GM12878 (cell line): ENCODE measurements at regions not wholly inside any gene's neighbourhood (a gene's known extent, or its start where the extent isn't known, plus 50 kb on each side); places are given as distances from the start of the nearest gene placed in this dataset.

Experiments
- ATAC-seq: fragments of 200-7000 bp; cut with Tn5 transposase; 3 replicates; pipeline ENCODE4 v1.9.1; 2020; ENCODE audit warnings: mild to moderate bottlenecking, moderate library complexity
- BruUV-seq: library from RNA; stranded (reverse); fragments of 400-500 nt; replicated peaks from 2 replicates; lab custom pipeline; 2021; lab: Mats Ljungman, UMichigan
- CTCF ChIA-PET: fragments of 300-600 bp; sonication (Branson Sonifier 250); formaldehyde crosslinking; extraction: SDS; loops from one replicate; lab custom pipeline; 2021; ENCODE audit warnings: inconsistent platforms; lab: Yijun Ruan, JAX
- POLR2A ChIA-PET: fragments of 350-600 bp; formaldehyde crosslinking; extraction: SDS; loops from one replicate; lab custom pipeline; 2021; ENCODE audit warnings: inconsistent platforms; lab: Charles Lee
- RAD21 ChIA-PET: fragments of 300-600 bp; sonication (Branson Sonifier 250); formaldehyde crosslinking; loops from one replicate; lab custom pipeline; 2023; ENCODE audit warnings: antibody characterized with exemption; ENCODE audit not compliant: unreplicated experiment; lab: Charles Lee
- SMC1A ChIA-PET: fragments of 300-600 bp; sonication (Branson Sonifier 250); formaldehyde crosslinking; loops from one replicate; lab custom pipeline; 2023; ENCODE audit not compliant: unreplicated experiment, uncharacterized antibody; lab: Charles Lee
- DNase-seq: peaks from one replicate; pipeline ENCODE4 v3.0.0-alpha.2; 2011; ENCODE audit warnings: low read depth, low spot score
- FAIRE-seq: peaks from 3 replicates; lab custom pipeline; 2011; peaks lifted over from hg19 to GRCh38; lab: Jason Lieb, UNC
- H2AFZ ChIP-seq: 2 replicates; pipeline ENCODE4 v1.6.0; 2011; ENCODE audit warnings: low read depth, low read length, control low read depth; ENCODE audit not compliant: control insufficient read depth
- H3K27ac ChIP-seq: 2 replicates; pipeline ENCODE4 v1.5.1; 2011; ENCODE audit warnings: control low read depth; ENCODE audit not compliant: control insufficient read depth, insufficient read depth
- H3K27me3 ChIP-seq, 2 experiments: replicated peaks in 1 of 2; 2 replicates each; pipeline versions ENCODE4 v1.6.0 to v1.6.1; 2011; ENCODE audit warnings: low read length in 1 of 2; ENCODE audit not compliant: control insufficient read depth in 2 of 2, insufficient read depth in 2 of 2
- H3K36me3 ChIP-seq, 2 experiments: 2 replicates each; pipeline ENCODE4 v1.5.1; 2011; ENCODE audit warnings: low read length in 1 of 2; ENCODE audit not compliant: control insufficient read depth in 2 of 2, insufficient read depth in 2 of 2
- H3K4me1 ChIP-seq: 2 replicates; pipeline ENCODE4 v1.6.1; 2011; ENCODE audit warnings: mild to moderate bottlenecking, low read length, moderate library complexity, mixed read lengths; ENCODE audit not compliant: control insufficient read depth, insufficient read depth
- H3K4me2 ChIP-seq: 2 replicates; pipeline ENCODE4 v1.6.0; 2011; ENCODE audit warnings: control low read depth; ENCODE audit not compliant: control insufficient read depth, insufficient read depth
- H3K4me3 ChIP-seq: fragments of 200-600 bp; sonication (generic); 2 replicates; pipeline ENCODE4 v1.5.1; 2016
- H3K79me2 ChIP-seq: 2 replicates; pipeline ENCODE4 v1.6.0; 2011; ENCODE audit warnings: low read length; ENCODE audit not compliant: control insufficient read depth, insufficient read depth
- H3K9ac ChIP-seq: 2 replicates; pipeline ENCODE4 v1.8.0; 2011; ENCODE audit warnings: low read length, control low read depth, mixed read lengths; ENCODE audit not compliant: control insufficient read depth, insufficient read depth
- H3K9me3 ChIP-seq: replicated peaks from 3 replicates; pipeline ENCODE4 v1.5.1; 2011; ENCODE audit warnings: mild to moderate bottlenecking, low read length; ENCODE audit not compliant: control insufficient read depth, insufficient read depth
- H4K20me1 ChIP-seq: 2 replicates; pipeline ENCODE4 v1.6.0; 2011; ENCODE audit not compliant: control insufficient read depth, insufficient read depth
- SMAD5 ChIP-seq: IDR thresholded peaks from 2 replicates; pipeline ENCODE4 v1.6.1; 2016; ENCODE audit warnings: antibody characterized with exemption, low read depth
- SPI1 ChIP-seq: IDR thresholded peaks from 2 replicates; pipeline ENCODE4 v1.6.1; 2011; ENCODE audit warnings: low read depth, mild to moderate bottlenecking, low read length, moderate library complexity, borderline replicate concordance; ENCODE audit not compliant: insufficient read depth
- ZBTB33 ChIP-seq: fragments of 450-650 bp; IDR thresholded peaks from 2 replicates; pipeline ENCODE4 v1.6.1; 2017; ENCODE audit warnings: mild to moderate bottlenecking
- WGBS: methylation state at CpG from one replicate; pipeline ENCODE4 v1.1.6; 2016; ENCODE audit warnings: low lambda C conversion rate; ENCODE audit not compliant: insufficient replicate concordance, insufficient coverage; ENCODE audit errors: missing lambda C conversion rate; 5-methylcytosine and 5-hydroxymethylcytosine counted together
- in situ Hi-C: fragments of 300-500 bp; cut with MboI; formaldehyde crosslinking; loops from 9 replicates; pipeline ENCODE4 v1.14.3; 2018; ENCODE audit warnings: mixed read lengths
- intact Hi-C: fragments of 100-400 bp; cut with micrococcal nuclease; formaldehyde crosslinking; loops from one replicate; pipeline ENCODE4 v1.14.2; 2022; ENCODE audit not compliant: unreplicated experiment

- Histone ChIP-seq H2AFZ (no peak overlapping the region), H3K4me1 (no peaks in the 10 kb centered on the region), H3K27me3 (no peaks in the 10 kb centered on the region), H3K9me3 (no peaks in the 10 kb centered on the region), H3K4me2 (no peak overlapping the region), H4K20me1 (no peaks in the 10 kb centered on the region), H3K9ac (no peak overlapping the region), H3K27ac (no peak overlapping the region), H3K36me3 (no peaks in the 10 kb centered on the region), H3K79me2 (no peaks in the 10 kb centered on the region), H3K4me3 (no peak overlapping the region)
- BruUV-seq: no TSS peak
- CTCF ChIA-PET: interaction anchor here (1.3 kb wide), 1 partner anchor 178 kb away, joined by 4 read pairs; no protein-coding TSS in a partner anchor
- in situ Hi-C loops: no loop called here
- RAD21 ChIA-PET: no interaction called here
- no peak for DNase-seq
- no peak for FAIRE-seq
- TF ChIP-seq SMAD5 (no peak), SPI1 (peak; percentile 74)
- 0% methylated on average over 5 of the region's 5 CpGs for WGBS
- intact Hi-C loops: no loop called here
- POLR2A ChIA-PET: no interaction called here
- SMC1A ChIA-PET: interaction anchor here (0.6 to 1.2 kb wide), 2 partner anchors 63 to 689 kb away, joined by 3 read pairs; no protein-coding TSS in a partner anchor
- ATAC-seq: peak; percentile 57
Measured at GRCh38 chr3:168688267-168688666, 592.5 kb upstream of the GOLIM4 start.

GRCh38 chr3:168684519-168684918 is 588.8 kb upstream of the GOLIM4 start:
- no peak for TF ChIP-seq ZBTB33
- in situ Hi-C loops (no loop called here), intact Hi-C loops (no loop called here)
- CTCF ChIA-PET: no interaction called here
- Histone ChIP-seq H3K9ac (no peak overlapping the region), H3K4me1 (no peaks in the 10 kb centered on the region), H3K36me3 (no peaks in the 10 kb centered on the region), H4K20me1 (no peaks in the 10 kb centered on the region), H3K27me3 (no peaks in the 10 kb centered on the region), H2AFZ (no peak overlapping the region), H3K4me2 (no peak overlapping the region), H3K79me2 (no peaks in the 10 kb centered on the region), H3K9me3 (no peaks in the 10 kb centered on the region), H3K27ac (no peak overlapping the region), H3K4me3 (no peak overlapping the region)
- DNase-seq: no peak
- FAIRE-seq: no peak
- POLR2A ChIA-PET: no interaction called here
- RAD21 ChIA-PET: no interaction called here
- SMC1A ChIA-PET: no interaction called here
- BruUV-seq: no TSS peak
- WGBS: 52% methylated on average over 6 of the region's 6 CpGs
- no peak for ATAC-seq
